PC-3 (cell line): ENCODE measurements at regions not wholly inside any gene's neighbourhood (a gene's known extent, or its start where the extent isn't known, plus 50 kb on each side); places are given as distances from the start of the nearest gene placed in this dataset.

Source experiments
- CTCF ChIP-seq: fragments of 300-600 bp; sonication (generic); conservative IDR thresholded peaks from 2 replicates; pipeline ENCODE4 v1.5.1; 2017; ENCODE audit warnings: antibody characterized with exemption, low read depth, mild to moderate bottlenecking, low read length
- EZH2phosphoT487 ChIP-seq: fragments of 300-600 bp; sonication (generic); IDR thresholded peaks from 2 replicates; pipeline ENCODE4 v1.6.1; 2018; ENCODE audit warnings: mild to moderate bottlenecking, antibody characterized with exemption, low read length, borderline replicate concordance

GRCh38 chr14:51185754-51186153, 54.3 kb upstream of the TMX1 start:
- TF ChIP-seq CTCF, result no peak
- TF ChIP-seq EZH2phosphoT487, result no peak
